B cell (primary cell): ENCODE measurements at regions not wholly inside any gene's neighbourhood (a gene's known extent, or its start where the extent isn't known, plus 50 kb on each side); places are given as distances from the start of the nearest gene placed in this dataset.

Experiments
- ATAC-seq: fragments of 200-7000 bp; cut with Tn5 transposase; one replicate; pipeline ENCODE4 v1.10.0; 2021; ENCODE audit warnings: low read depth, mild to moderate bottlenecking, moderate number of reproducible peaks, moderate library complexity
- CTCF ChIA-PET: fragments of 350-600 bp; sonication (Branson Sonifier 250); formaldehyde crosslinking; loops from one replicate; lab custom pipeline; 2021; ENCODE audit warnings: antibody characterized with exemption, inconsistent platforms; lab: Charles Lee
- POLR2A ChIA-PET: fragments of 350-600 bp; sonication (Branson Sonifier 250); formaldehyde crosslinking; loops from one replicate; lab custom pipeline; 2021; ENCODE audit warnings: antibody characterized with exemption; lab: Charles Lee
- DNase-seq: peaks from one replicate; pipeline ENCODE4 v3.0.0; 2013
- H2AFZ ChIP-seq: 2 replicates; pipeline ENCODE4 v1.6.1; 2012; ENCODE audit warnings: mild to moderate bottlenecking, low read depth, low read length; ENCODE audit not compliant: insufficient read depth, poor library complexity, severe bottlenecking
- H3K27ac ChIP-seq, 2 donors: 1 replicate in 1 of 2; 2 replicates in 1 of 2; pipeline ENCODE4 v1.5.1; 2012 to 2013; ENCODE audit warnings: low read length in 2 of 2, mild to moderate bottlenecking in 2 of 2, moderate library complexity in 1 of 2
- H3K27me3 ChIP-seq, 4 experiments: fragments of 200-600 bp in 1 of 4; sonication (generic) in 1 of 4; replicated peaks in 1 of 4; 1 replicate in 2 of 4; 2 replicates in 2 of 4; pipeline versions ENCODE4 v1.6.1 to v1.7.0; 2013 to 2016; ENCODE audit warnings: low read length in 3 of 4, mild to moderate bottlenecking in 2 of 4, mixed read lengths in 1 of 4, moderate library complexity in 1 of 4; ENCODE audit not compliant: insufficient read depth in 4 of 4, control insufficient read depth in 3 of 4; ENCODE audit errors: control extremely low read depth in 1 of 4
- H3K36me3 ChIP-seq, 2 experiments: replicated peaks in 1 of 2; 1 replicate in 1 of 2; 2 replicates in 1 of 2; pipeline versions ENCODE4 v1.6.1 to v1.7.1; 2013; ENCODE audit warnings: low read length in 1 of 2; ENCODE audit not compliant: insufficient read depth in 2 of 2, control insufficient read depth in 1 of 2; ENCODE audit errors: control extremely low read depth in 1 of 2, extremely low read depth in 1 of 2
- H3K4me1 ChIP-seq, 2 donors: fragments of 200-600 bp in 1 of 2; sonication (generic) in 1 of 2; 1 replicate in 1 of 2; 2 replicates in 1 of 2; pipeline versions ENCODE4 v1.5.1 to v1.6.1; 2013 to 2017; ENCODE audit warnings: low read length in 2 of 2; ENCODE audit not compliant: control insufficient read depth in 2 of 2, insufficient read depth in 2 of 2
- H3K4me2 ChIP-seq: replicated peaks from 2 replicates; pipeline ENCODE3; 2012; ENCODE audit warnings: mild to moderate bottlenecking, low read depth, low read length; ENCODE audit not compliant: poor library complexity, severe bottlenecking
- H3K4me3 ChIP-seq, 5 experiments: fragments of 200-600 bp in 1 of 5; sonication (generic) in 1 of 5; 1 replicate in 3 of 5; 2 replicates in 2 of 5; pipeline versions ENCODE4 v1.5.1 to v1.7.0; 2011 to 2016; ENCODE audit warnings: low read length in 4 of 5, mild to moderate bottlenecking in 4 of 5, low read depth in 2 of 5, control low read depth in 1 of 5, moderate library complexity in 1 of 5; ENCODE audit not compliant: insufficient read depth in 1 of 5; ENCODE audit errors: control extremely low read depth in 1 of 5, extremely low read depth in 1 of 5
- H3K79me2 ChIP-seq: fragments of 200-600 bp; sonication (generic); one replicate; pipeline ENCODE4 v1.6.0; 2016; ENCODE audit warnings: low read length; ENCODE audit not compliant: control insufficient read depth, insufficient read depth
- H3K9ac ChIP-seq: fragments of 200-600 bp; sonication (generic); 2 replicates; pipeline ENCODE4 v1.6.1; 2017; ENCODE audit warnings: mild to moderate bottlenecking, low read length, moderate library complexity
- H3K9me3 ChIP-seq, 3 donors: one replicate each; pipeline versions ENCODE4 v1.6.1 to v1.7.1; 2013; ENCODE audit warnings: low read length in 2 of 3; ENCODE audit not compliant: control insufficient read depth in 2 of 3, insufficient read depth in 1 of 3; ENCODE audit errors: control extremely low read depth in 1 of 3
- H4K20me1 ChIP-seq: 2 replicates; pipeline ENCODE4 v1.6.0; 2012; ENCODE audit warnings: mild to moderate bottlenecking, low read length; ENCODE audit not compliant: insufficient read depth, control insufficient read depth, poor library complexity, severe bottlenecking
- H3K27ac Mint-ChIP-seq: one replicate; pipeline ENCODE4 v1.8.0; 2021; ENCODE audit warnings: mixed read lengths
- H3K27me3 Mint-ChIP-seq: one replicate; pipeline ENCODE4 v1.8.0; 2021; ENCODE audit warnings: mixed read lengths
- H3K4me1 Mint-ChIP-seq: one replicate; pipeline ENCODE4 v1.8.0; 2021; ENCODE audit warnings: mixed read lengths
- H3K4me3 Mint-ChIP-seq: one replicate; pipeline ENCODE4 v1.8.0; 2021; ENCODE audit warnings: mixed read lengths
- H3K9me3 Mint-ChIP-seq: one replicate; pipeline ENCODE4 v1.8.0; 2022; ENCODE audit warnings: mixed read lengths; ENCODE audit not compliant: insufficient read depth
- CTCF ChIP-seq: fragments of 200-600 bp; IDR thresholded peaks from one replicate; pipeline ENCODE4 v1.8.0; 2022; ENCODE audit warnings: antibody characterized with exemption, mild to moderate bottlenecking
- EZH2 ChIP-seq: IDR thresholded peaks from 2 replicates; pipeline ENCODE4 v1.6.1; 2012; ENCODE audit warnings: borderline replicate concordance, low read depth, mild to moderate bottlenecking, moderate library complexity, low read length; ENCODE audit not compliant: insufficient read depth, poor library complexity, severe bottlenecking
- WGBS: methylation state at CpG from one replicate; pipeline ENCODE4 v1.1.5; 2013; ENCODE audit warnings: missing lambda C conversion rate; ENCODE audit not compliant: insufficient coverage; 5-methylcytosine and 5-hydroxymethylcytosine counted together
- intact Hi-C: fragments of 100-400 bp; cut with micrococcal nuclease; formaldehyde crosslinking; loops from one replicate; pipeline ENCODE4 v1.10.0; 2022

- 93% methylated on average over 3 of the region's 4 CpGs for WGBS
- DNase-seq (no peak), ATAC-seq (no peak)
- no peak overlapping the region for H3K4me2 ChIP-seq
- no peak overlapping the region for H3K9ac ChIP-seq
- Mint-ChIP-seq H3K9me3 (peaks cover 2% of the 10 kb centered on the region), H3K27ac (no peak overlapping the region), H3K27me3 (peaks cover 48% of the 10 kb centered on the region), H3K4me3 (no peak overlapping the region), H3K4me1 (no peaks in the 10 kb centered on the region)
- no peaks in the 10 kb centered on the region for H3K4me1 ChIP-seq
- no peak overlapping the region for H3K27ac ChIP-seq
- no peak for TF ChIP-seq CTCF
- TF ChIP-seq EZH2 = no peak
- no peak overlapping the region for H3K4me3 ChIP-seq
- H2AFZ ChIP-seq = no peak overlapping the region
- H3K36me3 ChIP-seq = no peaks in the 10 kb centered on the region
- H4K20me1 ChIP-seq = no peaks in the 10 kb centered on the region
- H3K9me3 ChIP-seq = peaks cover 0 to 13% (median 0%) of the 10 kb centered on the region in 3 donors
- CTCF ChIA-PET = no interaction called here
- no peaks in the 10 kb centered on the region for H3K79me2 ChIP-seq
- POLR2A ChIA-PET = no interaction called here
- intact Hi-C loops = no loop called here
- peaks cover 0 to 9% (median 0%) of the 10 kb centered on the region in 4 experiments for H3K27me3 ChIP-seq
Observed at GRCh38 chr9:38144421-38144820, 75.4 kb upstream of the SHB start.

- WGBS = 57% methylated on average over 3 of the region's 4 CpGs
- Mint-ChIP-seq H3K4me3 (no peak overlapping the region), H3K9me3 (peaks cover 2% of the 10 kb centered on the region), H3K27me3 (peaks cover 42% of the 10 kb centered on the region), H3K27ac (no peak overlapping the region), H3K4me1 (no peaks in the 10 kb centered on the region)
- Histone ChIP-seq H3K4me3 (no peak overlapping the region), H3K9ac (no peak overlapping the region), H3K27ac (no peak overlapping the region), H3K36me3 (no peaks in the 10 kb centered on the region), H3K9me3 (peaks cover 0 to 12% (median 0%) of the 10 kb centered on the region in 3 donors), H3K79me2 (no peaks in the 10 kb centered on the region), H3K4me2 (no peak overlapping the region), H2AFZ (no peak overlapping the region), H3K4me1 (no peaks in the 10 kb centered on the region), H4K20me1 (no peaks in the 10 kb centered on the region), H3K27me3 (peaks cover 0 to 10% (median 0%) of the 10 kb centered on the region in 4 experiments)
- ChIA-PET POLR2A (no interaction called here), CTCF (no interaction called here)
- no peak for TF ChIP-seq CTCF
- TF ChIP-seq EZH2 = no peak
- intact Hi-C loops = no loop called here
- no peak for DNase-seq
- no peak for ATAC-seq
Observed at GRCh38 chr9:38141746-38142591, 72.9 kb upstream of the SHB start.
